ENCODE measurements at regions not wholly inside any gene's neighbourhood (a gene's known extent, or its start where the extent isn't known, plus 50 kb on each side); places are given as distances from the start of the nearest gene placed in this dataset.

DNA sequence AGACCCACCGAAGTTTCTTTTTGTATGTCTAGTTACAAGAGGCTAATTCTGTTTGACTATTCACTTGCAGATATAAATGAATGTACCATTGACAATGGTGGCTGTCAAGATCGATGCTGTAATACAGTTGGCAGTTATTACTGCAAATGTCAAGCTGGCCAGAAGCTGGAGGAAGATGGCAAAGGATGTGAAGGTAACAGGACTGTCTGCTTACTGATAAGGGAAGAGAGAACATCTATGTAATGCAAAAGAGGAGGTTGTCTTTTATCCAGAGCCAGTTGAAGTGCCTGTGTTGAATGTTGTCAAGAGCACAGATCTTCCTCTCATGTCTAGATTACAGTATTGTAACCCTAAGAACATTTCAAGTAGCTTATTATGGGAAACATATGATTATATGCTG, 549.5 kb upstream of the GOLIM4 start:
- Histone ChIP-seq H3K9me3 (ENCODE audit: low read length) (no peaks in the 10 kb centered on the region), H3K4me3 (ENCODE audit: low read depth in 1 of 2, low read length in 2 of 2) (no peak overlapping the region), H3K27me3 (ENCODE audit: control insufficient read depth in 1 of 2, insufficient read depth in 2 of 2, low read length in 2 of 2) (no peaks in the 10 kb centered on the region)

DNA sequence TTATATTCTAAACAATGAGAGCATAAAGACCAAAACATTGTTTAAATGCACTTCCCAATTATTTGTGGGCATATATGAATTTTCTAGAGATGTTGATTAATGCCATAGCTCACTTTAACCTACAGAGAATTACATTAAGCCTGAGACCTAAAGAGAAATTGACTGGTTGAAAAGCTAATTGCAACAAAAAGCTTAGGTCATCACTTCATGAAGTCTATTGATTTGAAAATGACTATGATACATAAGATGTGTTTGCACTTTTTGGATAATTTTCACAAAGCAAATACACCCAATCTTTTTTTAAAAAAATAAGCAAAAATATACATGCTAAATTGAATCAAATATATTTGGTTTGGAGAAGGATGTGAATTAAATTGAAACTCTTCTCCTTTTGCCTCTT, 532.8 kb upstream of the GOLIM4 start:
- no peaks in the 10 kb centered on the region for H3K36me3 ChIP-seq (ENCODE audit: insufficient read depth, low read length)
- no peaks in the 10 kb centered on the region for H3K9me3 ChIP-seq (ENCODE audit: low read length)
- no peak overlapping the region for H3K4me3 ChIP-seq (ENCODE audit: low read depth in 1 of 2, low read length in 2 of 2)
- no peak overlapping the region for H3K27ac ChIP-seq (ENCODE audit: low read depth, low read length)
- no peak overlapping the region for H3K9ac ChIP-seq (ENCODE audit: low read length)
- no peaks in the 10 kb centered on the region for H3K4me1 ChIP-seq (ENCODE audit: insufficient read depth, low read length)
- H3K27me3 ChIP-seq (ENCODE audit: control insufficient read depth in 1 of 2, insufficient read depth in 2 of 2, low read length in 2 of 2): no peaks in the 10 kb centered on the region

More for the DNA sequence above, 549.5 kb upstream of the GOLIM4 start:
- Histone ChIP-seq H3K9ac (ENCODE audit: low read length) (no peak overlapping the region), H3K4me1 (ENCODE audit: insufficient read depth, low read length) (no peaks in the 10 kb centered on the region), H3K27ac (ENCODE audit: low read depth, low read length) (no peak overlapping the region), H3K36me3 (ENCODE audit: insufficient read depth, low read length) (no peaks in the 10 kb centered on the region)

DNA sequence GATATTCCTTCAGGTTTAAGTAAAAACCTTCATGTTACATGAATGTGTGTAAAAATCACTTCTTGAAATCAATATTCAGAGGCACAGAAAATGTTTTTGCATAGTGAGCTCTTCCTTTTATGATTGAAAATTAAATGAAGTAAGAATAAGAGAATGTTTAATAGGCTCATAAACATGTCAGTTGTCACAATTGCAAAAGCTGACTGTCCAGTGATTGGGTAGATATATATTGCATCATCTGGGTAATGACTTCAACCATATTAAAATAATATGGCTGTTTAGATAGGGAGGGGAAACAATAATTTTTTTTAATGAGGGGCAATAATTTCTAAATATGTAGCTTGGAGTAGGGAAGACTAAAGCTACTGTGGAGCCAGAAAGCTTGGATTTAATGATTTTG, 529.8 kb upstream of the GOLIM4 start:
- Histone ChIP-seq H3K9me3 (ENCODE audit: low read length) (no peaks in the 10 kb centered on the region), H3K27ac (ENCODE audit: low read depth, low read length) (no peak overlapping the region), H3K4me1 (ENCODE audit: insufficient read depth, low read length) (peaks cover 12% of the 10 kb centered on the region), H3K27me3 (ENCODE audit: control insufficient read depth in 1 of 2, insufficient read depth in 2 of 2, low read length in 2 of 2) (no peaks in the 10 kb centered on the region), H3K36me3 (ENCODE audit: insufficient read depth, low read length) (no peaks in the 10 kb centered on the region), H3K4me3 (ENCODE audit: low read depth in 1 of 2, low read length in 2 of 2) (no peak overlapping the region), H3K9ac (ENCODE audit: low read length) (no peak overlapping the region)

DNA sequence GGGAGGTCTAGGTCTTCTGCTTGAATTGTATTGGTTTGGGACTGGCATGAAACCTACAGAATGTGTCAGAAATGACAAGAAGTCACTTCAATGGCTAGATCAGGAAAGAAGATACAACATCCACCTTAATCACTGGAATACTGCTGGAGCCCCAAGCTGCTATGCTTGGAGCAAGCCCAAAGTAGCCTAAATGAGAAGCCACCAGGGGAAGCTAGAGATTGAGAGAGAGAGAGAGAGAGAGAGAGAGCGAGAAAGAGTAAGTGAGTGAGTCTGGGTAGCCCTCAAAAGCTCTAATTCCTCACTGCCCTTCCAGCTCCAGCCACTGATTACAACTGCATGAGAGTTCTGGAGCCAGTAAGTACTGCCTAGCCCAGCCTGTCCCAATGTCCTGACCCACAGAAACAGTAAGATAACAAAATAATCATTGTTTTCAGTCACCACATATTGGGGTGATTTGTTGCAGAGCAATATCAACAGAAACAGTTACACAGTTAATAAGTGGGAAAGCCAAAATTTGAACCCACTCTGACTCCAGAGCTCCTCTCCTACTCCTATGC, 529.2 kb upstream of the GOLIM4 start:
- Histone ChIP-seq H3K9ac (ENCODE audit: low read length) (no peak overlapping the region), H3K4me1 (ENCODE audit: insufficient read depth, low read length) (peaks cover 12% of the 10 kb centered on the region), H3K36me3 (ENCODE audit: insufficient read depth, low read length) (no peaks in the 10 kb centered on the region), H3K27me3 (ENCODE audit: control insufficient read depth in 1 of 2, insufficient read depth in 2 of 2, low read length in 2 of 2) (no peaks in the 10 kb centered on the region), H3K4me3 (ENCODE audit: low read depth in 1 of 2, low read length in 2 of 2) (no peak overlapping the region), H3K9me3 (ENCODE audit: low read length) (no peaks in the 10 kb centered on the region), H3K27ac (ENCODE audit: low read depth, low read length) (no peak overlapping the region)

DNA sequence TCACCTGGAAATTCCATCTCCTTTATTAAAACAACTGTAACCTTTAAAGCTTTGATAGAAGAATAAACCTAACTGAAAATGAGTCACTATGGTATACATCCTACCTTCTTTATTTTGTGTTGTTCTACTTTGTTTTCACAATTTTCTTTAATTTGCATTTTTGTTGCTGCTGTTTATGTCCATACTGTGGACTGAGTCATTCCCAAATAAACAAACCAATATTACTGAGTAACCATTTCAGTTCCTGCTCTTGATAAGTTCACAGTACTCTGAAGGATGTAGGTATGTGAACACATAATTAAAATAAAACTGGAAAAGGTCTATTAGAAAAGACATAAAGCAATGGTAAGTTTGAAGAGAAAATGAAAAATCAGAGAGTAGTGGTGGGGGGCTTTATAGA, 528.5 kb upstream of the GOLIM4 start:
- Histone ChIP-seq H3K36me3 (ENCODE audit: insufficient read depth, low read length) (no peaks in the 10 kb centered on the region), H3K9ac (ENCODE audit: low read length) (no peak overlapping the region), H3K27ac (ENCODE audit: low read depth, low read length) (no peak overlapping the region), H3K4me1 (ENCODE audit: insufficient read depth, low read length) (peaks cover 12% of the 10 kb centered on the region), H3K4me3 (ENCODE audit: low read depth in 1 of 2, low read length in 2 of 2) (no peak overlapping the region), H3K9me3 (ENCODE audit: low read length) (no peaks in the 10 kb centered on the region), H3K27me3 (ENCODE audit: control insufficient read depth in 1 of 2, insufficient read depth in 2 of 2, low read length in 2 of 2) (no peaks in the 10 kb centered on the region)

DNA sequence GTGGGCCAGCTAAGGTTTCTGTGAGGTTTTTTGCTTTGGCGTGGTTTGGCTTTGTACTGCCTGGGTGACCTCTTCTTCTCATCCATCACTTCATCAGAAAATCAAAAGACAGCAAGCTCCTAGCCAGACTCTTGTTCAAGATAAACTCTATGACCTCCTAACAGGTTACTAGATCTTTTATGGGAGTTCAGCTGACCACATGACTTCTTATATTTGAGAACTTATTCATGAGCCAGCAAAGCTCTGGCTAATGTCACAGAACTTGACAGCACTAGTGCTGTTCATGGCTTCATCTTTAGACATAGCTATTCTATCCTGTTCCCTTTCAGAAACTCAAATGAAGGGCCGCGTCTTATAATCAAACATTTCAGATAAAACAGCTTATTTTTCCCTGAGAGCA, 527.1 kb upstream of the GOLIM4 start:
- Histone ChIP-seq H3K9ac (ENCODE audit: low read length) (no peak overlapping the region), H3K27ac (ENCODE audit: low read depth, low read length) (no peak overlapping the region), H3K4me1 (ENCODE audit: insufficient read depth, low read length) (peaks cover 12% of the 10 kb centered on the region), H3K36me3 (ENCODE audit: insufficient read depth, low read length) (no peaks in the 10 kb centered on the region), H3K27me3 (ENCODE audit: control insufficient read depth in 1 of 2, insufficient read depth in 2 of 2, low read length in 2 of 2) (no peaks in the 10 kb centered on the region), H3K4me3 (ENCODE audit: low read depth in 1 of 2, low read length in 2 of 2) (no peak overlapping the region), H3K9me3 (ENCODE audit: low read length) (no peaks in the 10 kb centered on the region)

DNA sequence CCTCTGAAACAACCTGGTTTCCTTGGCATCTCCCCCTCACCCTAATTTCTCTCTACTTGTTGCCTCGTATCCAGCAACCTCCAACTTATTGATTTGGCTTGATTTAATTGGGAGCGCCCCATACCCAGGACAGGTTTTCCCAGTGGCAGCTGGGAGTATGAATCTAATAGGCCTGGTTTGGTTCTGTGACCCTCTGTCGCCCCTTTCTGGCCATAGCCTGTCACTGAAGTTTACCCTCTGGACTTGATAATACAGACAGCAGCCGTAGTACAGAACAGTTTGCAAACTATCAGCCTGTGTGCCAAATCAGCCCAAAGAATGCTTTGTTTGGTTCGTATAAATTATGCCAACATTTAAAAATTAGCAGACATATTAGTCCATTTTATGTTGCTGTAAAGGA, 525.1 kb upstream of the GOLIM4 start:
- no peak overlapping the region for H3K4me3 ChIP-seq (ENCODE audit: low read depth in 1 of 2, low read length in 2 of 2)
- H3K9ac ChIP-seq (ENCODE audit: low read length): no peak overlapping the region
- H3K27me3 ChIP-seq (ENCODE audit: control insufficient read depth in 1 of 2, insufficient read depth in 2 of 2, low read length in 2 of 2): no peaks in the 10 kb centered on the region
- no peaks in the 10 kb centered on the region for H3K9me3 ChIP-seq (ENCODE audit: low read length)
- H3K36me3 ChIP-seq (ENCODE audit: insufficient read depth, low read length): no peaks in the 10 kb centered on the region
- H3K4me1 ChIP-seq (ENCODE audit: insufficient read depth, low read length): peaks cover 12% of the 10 kb centered on the region
- H3K27ac ChIP-seq (ENCODE audit: low read depth, low read length): no peak overlapping the region

DNA sequence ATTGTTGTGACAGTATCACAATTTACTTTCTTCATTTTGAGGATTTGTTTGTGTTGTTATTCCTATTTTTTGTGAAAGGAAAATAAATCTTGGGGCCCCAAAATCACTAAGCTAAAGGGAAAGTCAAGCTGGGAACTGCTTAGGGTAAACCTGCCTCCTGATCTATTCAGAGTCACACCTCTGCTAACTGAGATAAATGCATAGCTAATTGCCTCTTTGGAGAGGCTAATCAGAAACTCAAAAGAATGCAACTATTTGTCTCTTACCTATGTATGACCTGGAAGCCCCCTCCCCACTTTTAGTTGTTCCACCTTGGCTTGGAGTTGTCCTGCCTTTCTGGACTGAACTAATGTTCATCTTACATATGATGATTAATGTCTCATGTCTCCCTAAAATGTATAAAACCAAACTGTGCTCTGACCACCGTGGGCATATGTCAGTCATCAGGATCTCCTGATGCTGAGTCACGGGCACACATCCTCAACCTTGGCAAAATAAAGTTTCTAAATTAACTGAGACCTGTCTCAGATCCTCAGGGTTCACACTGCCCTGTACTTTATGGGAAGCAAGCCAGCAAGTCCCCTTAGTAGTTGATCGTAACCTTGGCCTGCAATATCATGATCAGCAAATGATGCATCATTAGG, 523.2 kb upstream of the GOLIM4 start:
- Histone ChIP-seq H3K27me3 (ENCODE audit: control insufficient read depth in 1 of 2, insufficient read depth in 2 of 2, low read length in 2 of 2) (no peaks in the 10 kb centered on the region), H3K9me3 (ENCODE audit: low read length) (no peaks in the 10 kb centered on the region), H3K4me3 (ENCODE audit: low read depth in 1 of 2, low read length in 2 of 2) (no peak overlapping the region), H3K36me3 (ENCODE audit: insufficient read depth, low read length) (no peaks in the 10 kb centered on the region), H3K4me1 (ENCODE audit: insufficient read depth, low read length) (peaks cover 12% of the 10 kb centered on the region), H3K27ac (ENCODE audit: low read depth, low read length) (no peak overlapping the region), H3K9ac (ENCODE audit: low read length) (no peak overlapping the region)

DNA sequence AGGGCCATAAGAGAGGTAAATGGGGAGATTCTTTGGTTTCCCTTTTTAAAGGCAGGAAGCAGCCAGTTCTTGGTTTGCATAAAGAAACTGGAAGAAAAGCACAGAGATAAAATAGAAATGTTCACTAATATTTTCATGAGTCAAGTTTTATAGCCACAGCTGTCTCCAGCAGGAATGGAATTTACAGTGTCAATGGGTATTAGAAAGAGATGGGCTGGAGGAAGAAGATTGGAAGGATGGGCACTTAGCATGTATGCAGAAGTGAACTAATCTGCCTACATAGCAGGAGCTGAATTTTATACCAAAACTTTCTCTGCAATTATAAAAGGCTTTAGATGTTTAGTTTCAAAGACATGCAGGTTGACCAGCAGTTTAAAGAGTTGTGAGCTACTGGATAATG, 521.9 kb upstream of the GOLIM4 start:
- Histone ChIP-seq H3K4me3 (ENCODE audit: low read depth in 1 of 2, low read length in 2 of 2) (no peak overlapping the region), H3K36me3 (ENCODE audit: insufficient read depth, low read length) (no peaks in the 10 kb centered on the region), H3K9me3 (ENCODE audit: low read length) (no peaks in the 10 kb centered on the region), H3K9ac (ENCODE audit: low read length) (no peak overlapping the region), H3K27ac (ENCODE audit: low read depth, low read length) (no peak overlapping the region), H3K4me1 (ENCODE audit: insufficient read depth, low read length) (peaks cover 6% of the 10 kb centered on the region), H3K27me3 (ENCODE audit: control insufficient read depth in 1 of 2, insufficient read depth in 2 of 2, low read length in 2 of 2) (no peaks in the 10 kb centered on the region)

DNA sequence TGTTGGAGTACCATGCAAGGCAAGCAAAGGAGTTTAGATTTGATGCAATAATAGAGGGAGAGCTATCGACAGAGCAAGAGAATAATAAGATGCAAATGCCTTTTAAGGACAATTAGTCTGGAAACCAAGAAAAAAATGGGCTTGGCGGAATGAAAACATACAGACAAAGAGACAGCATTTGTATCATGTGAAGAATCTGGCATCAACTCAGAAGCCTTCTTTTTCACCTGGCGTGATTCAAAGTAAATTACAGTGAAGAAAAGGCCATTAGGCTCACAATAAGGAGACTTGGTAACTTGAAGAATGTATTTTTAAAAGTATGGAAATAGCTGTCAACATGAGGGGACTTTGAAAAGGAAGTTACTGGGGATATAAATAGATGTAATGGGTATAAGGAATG, 521.2 kb upstream of the GOLIM4 start:
- Histone ChIP-seq H3K36me3 (ENCODE audit: insufficient read depth, low read length) (no peaks in the 10 kb centered on the region), H3K27me3 (ENCODE audit: control insufficient read depth in 1 of 2, insufficient read depth in 2 of 2, low read length in 2 of 2) (no peaks in the 10 kb centered on the region), H3K4me3 (ENCODE audit: low read depth in 1 of 2, low read length in 2 of 2) (no peak overlapping the region), H3K9ac (ENCODE audit: low read length) (no peak overlapping the region), H3K9me3 (ENCODE audit: low read length) (no peaks in the 10 kb centered on the region), H3K4me1 (ENCODE audit: insufficient read depth, low read length) (no peaks in the 10 kb centered on the region), H3K27ac (ENCODE audit: low read depth, low read length) (no peak overlapping the region)

DNA sequence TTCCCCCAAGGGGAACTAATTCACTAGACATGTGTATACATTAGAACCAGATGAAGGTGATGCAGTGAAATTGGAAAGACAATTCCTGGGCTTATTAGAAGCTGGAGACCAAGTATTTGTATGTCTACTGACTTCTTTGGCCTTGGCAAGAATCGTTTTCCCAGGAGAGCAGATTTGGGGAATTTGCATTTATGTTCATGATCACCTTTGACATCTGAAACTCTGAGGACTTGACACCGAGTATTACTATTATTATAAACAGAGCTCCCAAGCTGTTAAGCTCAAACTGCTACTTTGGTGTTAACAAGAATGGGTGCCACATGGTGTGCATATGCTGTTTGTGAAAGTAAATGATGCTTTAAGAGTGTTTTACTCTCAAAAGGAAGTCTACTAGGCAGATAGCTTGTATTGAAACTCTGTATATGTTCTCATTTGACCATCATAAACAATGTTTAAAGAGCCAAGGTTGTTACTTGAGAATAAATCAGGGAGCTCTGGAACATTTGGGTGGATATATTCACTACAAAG, 519.8 kb upstream of the GOLIM4 start:
- H3K9me3 ChIP-seq (ENCODE audit: low read length): no peaks in the 10 kb centered on the region
- H3K36me3 ChIP-seq (ENCODE audit: insufficient read depth, low read length): no peaks in the 10 kb centered on the region
- no peaks in the 10 kb centered on the region for H3K27me3 ChIP-seq (ENCODE audit: control insufficient read depth in 1 of 2, insufficient read depth in 2 of 2, low read length in 2 of 2)

DNA sequence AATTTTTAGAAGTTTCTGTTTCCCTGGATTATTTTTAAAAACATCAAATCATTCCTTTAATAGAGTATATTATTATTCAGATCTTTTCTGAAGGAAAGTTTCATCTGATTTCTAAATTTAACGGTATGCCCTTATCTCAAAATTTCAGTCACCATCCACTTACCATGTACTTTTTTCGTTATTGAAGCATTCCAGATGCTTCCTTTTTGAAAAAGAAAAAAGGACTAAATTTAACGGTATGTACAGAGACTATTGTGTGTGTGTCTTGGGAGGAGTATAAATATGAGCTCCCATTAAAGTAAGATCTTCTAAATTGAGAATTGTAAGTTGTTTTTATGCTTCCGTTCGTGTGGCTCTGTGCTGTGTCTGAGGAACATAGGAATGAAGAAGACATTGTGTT, 517.4 kb upstream of the GOLIM4 start:
- H3K4me3 ChIP-seq (ENCODE audit: low read depth in 1 of 2, low read length in 2 of 2): no peak overlapping the region
- H3K9ac ChIP-seq (ENCODE audit: low read length): no peak overlapping the region
- H3K9me3 ChIP-seq (ENCODE audit: low read length): no peaks in the 10 kb centered on the region
- H3K36me3 ChIP-seq (ENCODE audit: insufficient read depth, low read length): no peaks in the 10 kb centered on the region
- H3K4me1 ChIP-seq (ENCODE audit: insufficient read depth, low read length): no peaks in the 10 kb centered on the region
- no peaks in the 10 kb centered on the region for H3K27me3 ChIP-seq (ENCODE audit: control insufficient read depth in 1 of 2, insufficient read depth in 2 of 2, low read length in 2 of 2)
- H3K27ac ChIP-seq (ENCODE audit: low read depth, low read length): no peak overlapping the region

More for the DNA sequence above, 519.8 kb upstream of the GOLIM4 start:
- Histone ChIP-seq H3K4me1 (ENCODE audit: insufficient read depth, low read length) (no peaks in the 10 kb centered on the region), H3K9ac (ENCODE audit: low read length) (no peak overlapping the region), H3K27ac (ENCODE audit: low read depth, low read length) (no peak overlapping the region), H3K4me3 (ENCODE audit: low read depth in 1 of 2, low read length in 2 of 2) (no peak overlapping the region)
